PC-3 (cell line): ENCODE measurements at regions not wholly inside any gene's neighbourhood (a gene's known extent, or its start where the extent isn't known, plus 50 kb on each side); places are given as distances from the start of the nearest gene placed in this dataset.

ENCODE experiments used
- ATAC-seq: fragments of 200-7000 bp; cut with Tn5 transposase; 2 replicates; pipeline ENCODE4 v1.9.1; 2020; ENCODE audit warnings: mild to moderate bottlenecking, moderate library complexity
- BruUV-seq: library from RNA; stranded (reverse); fragments of 400-500 nt; replicated peaks from 2 replicates; lab custom pipeline; 2021; lab: Mats Ljungman, UMichigan
- CTCF ChIA-PET: fragments of 300-600 bp; sonication (Branson Sonifier 250); formaldehyde crosslinking; loops from one replicate; lab custom pipeline; 2022; ENCODE audit warnings: antibody characterized with exemption; lab: Charles Lee
- POLR2A ChIA-PET: fragments of 300-600 bp; sonication (Branson Sonifier 250); formaldehyde crosslinking; loops from one replicate; lab custom pipeline; 2022; ENCODE audit warnings: antibody characterized with exemption; ENCODE audit not compliant: unreplicated experiment; lab: Charles Lee
- DNase-seq: peaks from one replicate; pipeline ENCODE4 v3.0.0-alpha.2; 2015
- H2AFZ ChIP-seq: fragments of 300-600 bp; sonication (generic); 2 replicates; pipeline ENCODE4 v1.6.0; 2016; ENCODE audit warnings: antibody characterized with exemption, low read length
- H3F3A ChIP-seq: fragments of 300-600 bp; sonication (generic); one replicate; pipeline ENCODE4 v1.6.0; 2017; ENCODE audit warnings: antibody characterized with exemption, low read length, control low read depth, mild to moderate bottlenecking; ENCODE audit not compliant: unreplicated experiment
- H3K27ac ChIP-seq: fragments of 300-600 bp; sonication (generic); 2 replicates; pipeline ENCODE4 v1.5.1; 2016; ENCODE audit warnings: mild to moderate bottlenecking, low read length
- H3K27me3 ChIP-seq: fragments of 300-600 bp; sonication (generic); 2 replicates; pipeline ENCODE4 v1.6.1; 2016; ENCODE audit warnings: low read length, mixed read lengths
- H3K36me3 ChIP-seq: fragments of 300-600 bp; sonication (generic); 2 replicates; pipeline ENCODE4 v1.6.1; 2016; ENCODE audit warnings: low read depth, mixed run types, low read length, mixed read lengths
- H3K4me1 ChIP-seq: fragments of 300-600 bp; sonication (generic); 2 replicates; pipeline ENCODE4 v1.5.1; 2016; ENCODE audit warnings: low read length; ENCODE audit not compliant: insufficient read depth
- H3K4me2 ChIP-seq: fragments of 300-600 bp; sonication (generic); 2 replicates; pipeline ENCODE4 v1.6.0; 2016; ENCODE audit warnings: low read length
- H3K4me3 ChIP-seq: fragments of 300-600 bp; sonication (generic); 2 replicates; pipeline ENCODE4 v1.5.1; 2016; ENCODE audit warnings: mild to moderate bottlenecking, low read length, mixed read lengths
- H3K79me2 ChIP-seq: fragments of 300-600 bp; sonication (generic); 2 replicates; pipeline ENCODE4 v1.6.1; 2017; ENCODE audit warnings: low read length, mixed read lengths
- H3K9ac ChIP-seq: fragments of 300-600 bp; sonication (generic); 2 replicates; pipeline ENCODE4 v1.6.0; 2016; ENCODE audit warnings: mild to moderate bottlenecking, low read length
- H3K9me2 ChIP-seq: fragments of 300-600 bp; sonication (generic); replicated peaks from 2 replicates; pipeline ENCODE4 v1.6.1; 2016; ENCODE audit warnings: mixed run types, low read length, mixed read lengths
- H3K9me3 ChIP-seq: fragments of 300-600 bp; sonication (generic); 2 replicates; pipeline ENCODE4 v1.6.1; 2016; ENCODE audit warnings: low read length, mixed read lengths
- H4K20me1 ChIP-seq: fragments of 300-600 bp; sonication (generic); 2 replicates; pipeline ENCODE4 v1.6.1; 2016; ENCODE audit warnings: low read length, mixed read lengths
- EZH2 ChIP-seq: fragments of 300-600 bp; sonication (generic); IDR thresholded peaks from one replicate; pipeline ENCODE4 v1.6.1; 2017; ENCODE audit warnings: antibody characterized with exemption, mild to moderate bottlenecking, low read length; ENCODE audit not compliant: unreplicated experiment
- EZH2phosphoT487 ChIP-seq: fragments of 300-600 bp; sonication (generic); IDR thresholded peaks from 2 replicates; pipeline ENCODE4 v1.6.1; 2018; ENCODE audit warnings: mild to moderate bottlenecking, antibody characterized with exemption, low read length, borderline replicate concordance
- intact Hi-C: fragments of 100-400 bp; cut with micrococcal nuclease; formaldehyde crosslinking; loops from 2 replicates; pipeline ENCODE4 v1.9.0; 2023
- TF ChIP-seq, protein P1 (sequence below): fragments of 300-600 bp; sonication (generic); conservative IDR thresholded peaks from 2 replicates; pipeline ENCODE4 v1.5.1; 2017; ENCODE audit warnings: antibody characterized with exemption, low read depth, mild to moderate bottlenecking, low read length

DNA sequence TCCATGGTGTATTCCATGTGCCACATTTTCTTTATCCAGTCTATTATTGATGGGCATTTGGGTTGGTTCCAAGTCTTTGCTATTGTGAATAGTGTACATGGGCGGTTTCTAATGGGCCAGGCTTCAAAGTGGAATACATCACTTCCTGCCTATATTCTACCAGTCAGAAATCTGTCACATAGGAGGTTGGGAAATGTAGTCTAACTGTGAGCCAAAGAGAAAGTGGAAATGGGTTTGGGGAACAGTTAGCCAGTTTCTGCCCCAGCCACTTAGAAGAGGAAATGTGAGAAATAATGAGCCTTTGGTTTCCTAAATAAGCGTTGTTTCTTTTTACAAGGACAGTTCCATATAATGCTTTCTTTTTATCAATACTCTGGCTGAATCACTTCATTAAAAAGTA is 85.1 kb upstream of the AP1S2 start:
- no peaks in the 10 kb centered on the region for H3K9me2 ChIP-seq
- H3K27me3 ChIP-seq = no peaks in the 10 kb centered on the region
- no peak overlapping the region for H3K9ac ChIP-seq
- H3K27ac ChIP-seq = no peak overlapping the region
- no peaks in the 10 kb centered on the region for H3K36me3 ChIP-seq
- DNase-seq = no peak
- no peak for ATAC-seq
- ChIA-PET CTCF (no interaction called here), POLR2A (interaction anchor here (0.6 kb wide), 1 partner anchor 338 kb away, joined by 3 read pairs; no protein-coding TSS in a partner anchor)
- TF ChIP-seq, protein P1, sequence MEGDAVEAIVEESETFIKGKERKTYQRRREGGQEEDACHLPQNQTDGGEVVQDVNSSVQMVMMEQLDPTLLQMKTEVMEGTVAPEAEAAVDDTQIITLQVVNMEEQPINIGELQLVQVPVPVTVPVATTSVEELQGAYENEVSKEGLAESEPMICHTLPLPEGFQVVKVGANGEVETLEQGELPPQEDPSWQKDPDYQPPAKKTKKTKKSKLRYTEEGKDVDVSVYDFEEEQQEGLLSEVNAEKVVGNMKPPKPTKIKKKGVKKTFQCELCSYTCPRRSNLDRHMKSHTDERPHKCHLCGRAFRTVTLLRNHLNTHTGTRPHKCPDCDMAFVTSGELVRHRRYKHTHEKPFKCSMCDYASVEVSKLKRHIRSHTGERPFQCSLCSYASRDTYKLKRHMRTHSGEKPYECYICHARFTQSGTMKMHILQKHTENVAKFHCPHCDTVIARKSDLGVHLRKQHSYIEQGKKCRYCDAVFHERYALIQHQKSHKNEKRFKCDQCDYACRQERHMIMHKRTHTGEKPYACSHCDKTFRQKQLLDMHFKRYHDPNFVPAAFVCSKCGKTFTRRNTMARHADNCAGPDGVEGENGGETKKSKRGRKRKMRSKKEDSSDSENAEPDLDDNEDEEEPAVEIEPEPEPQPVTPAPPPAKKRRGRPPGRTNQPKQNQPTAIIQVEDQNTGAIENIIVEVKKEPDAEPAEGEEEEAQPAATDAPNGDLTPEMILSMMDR = no peak
- no peak for TF ChIP-seq EZH2phosphoT487
- TF ChIP-seq EZH2 = no peak
- no peaks in the 10 kb centered on the region for H3F3A ChIP-seq
- no peak overlapping the region for H3K4me3 ChIP-seq
- no peaks in the 10 kb centered on the region for H4K20me1 ChIP-seq
- no peaks in the 10 kb centered on the region for H3K79me2 ChIP-seq
- H2AFZ ChIP-seq = no peak overlapping the region
- no peak overlapping the region for H3K4me2 ChIP-seq
- no peaks in the 10 kb centered on the region for H3K9me3 ChIP-seq
- no TSS peak for BruUV-seq
- H3K4me1 ChIP-seq = no peaks in the 10 kb centered on the region
- intact Hi-C loops = loop anchor here (10.0 kb wide), 2 partner anchors 55 to 495 kb away; no protein-coding TSS in a partner anchor

DNA sequence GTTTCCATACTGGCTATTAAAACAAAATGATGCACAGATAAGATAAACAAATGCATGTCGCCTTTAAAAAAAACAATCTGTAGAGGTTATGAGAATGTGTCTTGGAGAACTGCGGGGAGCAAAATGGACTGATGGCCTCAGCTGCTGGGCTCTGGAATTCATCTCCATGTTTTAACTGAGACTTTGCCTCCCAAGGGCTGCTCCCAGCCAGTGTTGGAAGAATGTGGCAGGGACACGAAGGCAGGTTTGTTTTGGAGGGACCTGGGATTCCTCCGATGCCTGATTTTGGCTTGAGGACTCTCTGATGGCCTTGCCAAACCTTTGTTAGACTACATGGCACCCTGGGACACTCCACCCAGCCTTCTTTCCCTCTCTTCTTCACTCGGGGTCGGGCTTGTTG is 83.5 kb upstream of the AP1S2 start:
- intact Hi-C loops = loop anchor here (10.0 kb wide), 1 partner anchor 497 kb away; no protein-coding TSS in a partner anchor
- no peak overlapping the region for H3K4me2 ChIP-seq
- ATAC-seq (no peak), DNase-seq (no peak)
- H3K9me2 ChIP-seq = no peaks in the 10 kb centered on the region
- H3K27me3 ChIP-seq = no peaks in the 10 kb centered on the region
- TF ChIP-seq EZH2phosphoT487 = no peak
- TF ChIP-seq, protein P1 = no peak
- TF ChIP-seq EZH2 = no peak
- POLR2A ChIA-PET = no interaction called here
- no peaks in the 10 kb centered on the region for H4K20me1 ChIP-seq
- H3K9ac ChIP-seq = no peak overlapping the region
- H2AFZ ChIP-seq = no peak overlapping the region
- H3K4me3 ChIP-seq = no peak overlapping the region
- no peaks in the 10 kb centered on the region for H3K79me2 ChIP-seq
- no peaks in the 10 kb centered on the region for H3K36me3 ChIP-seq
- no peak overlapping the region for H3K27ac ChIP-seq
- H3F3A ChIP-seq = no peaks in the 10 kb centered on the region
- no peaks in the 10 kb centered on the region for H3K4me1 ChIP-seq
- CTCF ChIA-PET = no interaction called here
- BruUV-seq = no TSS peak
- H3K9me3 ChIP-seq = no peaks in the 10 kb centered on the region

DNA sequence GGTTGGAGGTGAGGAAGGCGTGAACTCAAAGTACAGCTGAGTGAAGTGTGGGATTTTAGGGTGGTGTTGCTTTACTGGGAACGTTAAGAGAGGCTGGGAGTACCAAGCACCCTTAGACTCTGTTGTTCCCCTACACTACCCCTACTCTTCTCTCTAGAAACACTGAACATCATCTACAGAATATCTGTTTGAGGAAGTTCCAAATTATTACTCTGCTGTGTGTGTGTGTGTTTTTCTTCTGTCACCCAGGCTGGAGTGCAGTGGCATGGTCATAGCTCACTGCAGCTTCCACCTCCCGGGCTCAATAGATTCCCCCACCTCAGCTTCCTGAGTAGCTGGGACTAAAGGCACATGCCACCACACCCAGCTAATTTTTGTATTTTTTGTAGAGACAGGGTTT is 76.7 kb upstream of the AP1S2 start:
- Histone ChIP-seq H3K27ac (no peak overlapping the region), H2AFZ (no peak overlapping the region), H3K4me2 (no peak overlapping the region), H4K20me1 (no peaks in the 10 kb centered on the region), H3K4me3 (no peak overlapping the region), H3K4me1 (no peaks in the 10 kb centered on the region; the same call in 1 of the 2 replicates), H3K9me2 (no peaks in the 10 kb centered on the region), H3K27me3 (no peaks in the 10 kb centered on the region), H3K79me2 (no peaks in the 10 kb centered on the region), H3K36me3 (no peaks in the 10 kb centered on the region), H3K9ac (no peak overlapping the region), H3K9me3 (no peaks in the 10 kb centered on the region), H3F3A (no peaks in the 10 kb centered on the region)
- POLR2A ChIA-PET = no interaction called here
- DNase-seq (no peak), ATAC-seq (no peak)
- intact Hi-C loops = loop anchor here (10.0 kb wide), 1 partner anchor 503 kb away; no protein-coding TSS in a partner anchor
- CTCF ChIA-PET = interaction anchor here (1.6 kb wide), 1 partner anchor 281 kb away, joined by 7 read pairs; no protein-coding TSS in a partner anchor
- no TSS peak for BruUV-seq
- TF ChIP-seq EZH2phosphoT487 = no peak
- TF ChIP-seq EZH2 = no peak
- TF ChIP-seq, protein P1 = no peak
